GM10266 (cell line): ENCODE measurements at regions not wholly inside any gene's neighbourhood (a gene's known extent, or its start where the extent isn't known, plus 50 kb on each side); places are given as distances from the start of the nearest gene placed in this dataset.

Source experiments
- DNase-seq: peaks from one replicate; pipeline ENCODE4 v3.0.0; 2012; ENCODE audit errors: extremely low spot score
- TF ChIP-seq, protein P1 (sequence below): IDR thresholded peaks from 2 replicates; pipeline ENCODE4 v1.5.1; 2012; ENCODE audit warnings: mild to moderate bottlenecking, low read depth; ENCODE audit not compliant: control insufficient read depth, insufficient read depth; ENCODE audit errors: missing control alignments

DNA sequence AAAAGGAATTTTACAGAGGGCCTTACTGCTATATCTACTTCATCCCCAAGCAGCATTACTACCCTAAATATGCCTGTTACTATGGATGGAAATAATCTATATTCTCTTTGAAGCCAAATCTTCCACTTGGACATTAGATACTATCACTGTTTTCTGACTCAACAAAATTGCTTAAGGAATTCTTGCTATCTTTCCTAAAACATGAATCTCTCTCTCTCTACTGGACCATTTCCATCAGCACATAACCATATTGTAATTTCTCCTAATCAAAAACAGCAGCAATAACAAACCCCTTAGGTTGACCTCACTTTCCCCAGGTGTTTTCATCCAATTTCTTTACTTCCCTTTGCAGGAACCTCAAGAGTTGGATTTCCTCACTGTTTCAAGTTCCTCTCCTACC, 67.9 kb upstream of the BLID start:
- TF ChIP-seq, protein P1, sequence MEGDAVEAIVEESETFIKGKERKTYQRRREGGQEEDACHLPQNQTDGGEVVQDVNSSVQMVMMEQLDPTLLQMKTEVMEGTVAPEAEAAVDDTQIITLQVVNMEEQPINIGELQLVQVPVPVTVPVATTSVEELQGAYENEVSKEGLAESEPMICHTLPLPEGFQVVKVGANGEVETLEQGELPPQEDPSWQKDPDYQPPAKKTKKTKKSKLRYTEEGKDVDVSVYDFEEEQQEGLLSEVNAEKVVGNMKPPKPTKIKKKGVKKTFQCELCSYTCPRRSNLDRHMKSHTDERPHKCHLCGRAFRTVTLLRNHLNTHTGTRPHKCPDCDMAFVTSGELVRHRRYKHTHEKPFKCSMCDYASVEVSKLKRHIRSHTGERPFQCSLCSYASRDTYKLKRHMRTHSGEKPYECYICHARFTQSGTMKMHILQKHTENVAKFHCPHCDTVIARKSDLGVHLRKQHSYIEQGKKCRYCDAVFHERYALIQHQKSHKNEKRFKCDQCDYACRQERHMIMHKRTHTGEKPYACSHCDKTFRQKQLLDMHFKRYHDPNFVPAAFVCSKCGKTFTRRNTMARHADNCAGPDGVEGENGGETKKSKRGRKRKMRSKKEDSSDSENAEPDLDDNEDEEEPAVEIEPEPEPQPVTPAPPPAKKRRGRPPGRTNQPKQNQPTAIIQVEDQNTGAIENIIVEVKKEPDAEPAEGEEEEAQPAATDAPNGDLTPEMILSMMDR = no peak
- no peak for DNase-seq

DNA sequence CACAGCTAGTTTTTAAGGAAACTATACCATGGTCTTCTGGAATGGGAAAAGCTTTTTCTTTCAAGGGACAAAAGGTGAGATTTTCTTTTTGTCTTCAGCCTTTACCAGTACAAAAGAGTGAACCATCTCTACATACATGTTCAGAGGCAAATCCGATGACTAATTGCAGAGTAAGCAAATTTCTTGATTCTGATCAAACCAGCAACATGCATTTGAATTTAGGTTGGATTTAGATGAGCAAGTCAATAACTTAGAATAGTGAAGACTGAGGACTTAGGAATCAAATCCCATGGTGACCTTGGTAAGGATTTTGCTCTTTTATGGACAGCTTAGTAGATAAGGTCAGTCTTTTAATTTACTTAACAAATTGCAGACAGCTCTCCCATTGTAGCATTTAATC, 65.9 kb upstream of the BLID start:
- no peak for DNase-seq
- TF ChIP-seq, protein P1 = no peak

DNA sequence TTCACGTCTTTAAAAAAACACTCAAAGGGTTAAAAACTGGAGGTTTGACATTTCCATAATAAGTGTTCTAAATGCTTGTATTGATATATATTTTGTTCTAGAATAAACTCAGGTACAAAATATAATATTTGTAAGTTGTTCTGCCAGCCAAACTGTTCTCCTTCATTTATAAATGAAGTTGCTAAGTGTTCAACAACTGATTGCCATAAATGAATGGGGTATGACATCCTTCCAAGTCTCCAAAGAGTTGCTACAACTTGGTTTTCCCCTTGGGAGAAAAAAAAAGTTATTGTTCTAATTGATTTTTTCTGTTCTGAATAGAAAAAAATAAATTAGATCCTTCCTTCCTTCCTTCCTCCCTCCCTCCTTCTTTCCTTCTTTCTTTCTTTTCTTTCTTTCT, 65.4 kb upstream of the BLID start:
- no peak for DNase-seq
- TF ChIP-seq, protein P1 = no peak

DNA sequence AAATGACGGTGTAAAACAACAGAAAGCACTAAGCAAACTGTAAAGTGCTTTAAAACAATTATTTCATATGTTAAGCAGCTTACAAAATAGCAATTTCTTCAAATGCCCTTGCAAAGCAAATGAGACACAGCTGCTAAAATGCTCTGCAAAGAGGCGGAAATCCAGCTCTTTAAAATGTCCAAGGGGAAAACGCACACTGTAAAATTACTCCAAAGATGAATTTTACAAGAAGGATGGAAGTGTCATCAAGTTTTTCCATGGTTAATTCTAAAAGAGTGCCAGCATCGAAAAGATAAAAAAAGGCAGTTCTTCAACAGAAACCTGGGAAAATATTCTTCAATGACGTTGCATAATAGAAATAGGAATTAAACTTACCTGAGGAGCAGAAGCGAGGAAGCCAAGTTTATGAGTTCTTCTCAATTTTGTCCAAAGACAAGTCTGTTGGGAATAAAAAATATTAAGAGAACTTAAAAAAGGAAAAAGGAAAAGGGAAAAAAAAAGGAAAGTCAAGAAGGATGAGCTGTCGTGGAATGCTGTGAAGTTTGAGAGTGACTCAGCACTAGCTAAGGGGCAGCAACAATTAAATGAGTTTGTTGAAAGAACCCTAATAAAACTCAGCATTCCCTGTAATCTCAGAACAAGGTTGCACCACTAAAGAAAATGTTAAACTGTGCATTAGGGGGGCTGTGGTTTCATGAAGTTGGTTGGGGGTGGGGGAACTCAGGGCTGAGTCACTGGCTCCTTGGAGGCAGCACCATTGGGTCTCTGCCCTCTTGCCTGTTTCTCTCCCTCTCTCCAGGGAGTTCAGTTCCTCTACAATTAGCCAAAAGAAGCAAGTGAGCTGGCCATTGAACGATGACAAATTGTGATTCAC, 64.2 kb upstream of the BLID start:
- TF ChIP-seq, protein P1 = no peak
- no peak for DNase-seq

DNA sequence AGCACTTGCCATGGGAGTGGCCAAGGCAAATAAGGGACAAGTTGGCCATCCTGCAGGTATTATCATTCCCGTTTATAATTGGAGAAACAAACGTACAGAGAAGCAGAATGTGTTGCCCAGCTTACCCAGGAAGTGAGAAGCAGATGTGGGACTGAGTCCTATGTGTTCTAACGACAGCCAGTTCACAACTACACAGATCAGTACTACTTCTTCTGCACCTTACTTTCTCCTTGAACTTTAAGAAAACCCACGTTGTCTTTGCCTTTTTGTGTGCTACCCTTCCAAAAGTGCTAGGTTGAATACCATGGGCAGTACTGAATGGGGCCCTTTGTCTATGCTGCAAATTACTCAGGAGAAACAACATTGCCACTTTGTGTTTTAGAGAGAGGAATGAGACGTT, 62.8 kb upstream of the BLID start:
- TF ChIP-seq, protein P1 = no peak
- no peak for DNase-seq

DNA sequence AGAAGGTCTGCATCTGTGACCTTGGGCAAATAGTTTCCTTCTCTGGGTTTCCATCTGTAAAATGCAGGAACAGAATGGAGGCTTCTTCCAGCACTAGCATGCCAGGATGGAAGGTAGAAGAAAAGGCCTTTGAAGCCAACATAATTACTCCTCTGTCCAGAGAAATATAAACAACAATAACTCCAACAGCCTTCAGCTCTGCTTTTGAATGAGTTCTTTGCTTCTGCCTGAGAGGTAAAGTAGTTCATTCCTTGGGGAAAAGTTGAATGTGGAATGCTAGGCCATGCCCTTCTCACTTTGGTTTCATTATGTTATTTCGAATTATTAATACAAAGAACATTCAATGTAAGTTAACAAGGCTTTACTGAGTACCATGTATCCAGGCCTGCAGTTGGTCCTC, 61.2 kb upstream of the BLID start:
- TF ChIP-seq, protein P1 = no peak
- DNase-seq = no peak

DNA sequence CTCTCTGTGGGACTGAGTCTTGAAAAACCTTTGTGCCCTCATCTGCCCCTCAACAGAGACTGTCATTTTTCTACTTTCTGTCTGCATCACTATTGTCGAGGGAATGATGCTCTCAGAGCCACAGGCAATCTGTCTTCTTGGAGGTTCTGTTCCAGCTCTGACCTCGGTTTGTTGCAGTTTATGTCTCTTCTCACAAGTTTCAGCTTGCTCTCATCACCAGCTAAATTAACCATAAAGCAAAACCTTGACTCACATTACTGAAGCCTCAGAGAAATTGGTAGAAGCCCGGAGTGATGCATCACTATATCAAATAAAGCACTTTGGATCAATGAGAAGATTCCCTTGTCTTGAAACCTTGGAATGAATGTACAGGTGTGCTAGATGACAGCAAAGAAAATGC, 60.6 kb upstream of the BLID start:
- no peak for DNase-seq
- TF ChIP-seq, protein P1 = no peak
